SIG-M5 treated with dmso at 0.1 percent for 504 hours (cell line): ENCODE measurements at regions not wholly inside any gene's neighbourhood (a gene's known extent, or its start where the extent isn't known, plus 50 kb on each side); places are given as distances from the start of the nearest gene placed in this dataset.

Experiments used
- DNase-seq: peaks from one replicate; lab custom pipeline; 2025; ENCODE audit not compliant: unreplicated experiment; lab: John Stamatoyannopoulos, UW

- DNase-seq: no peak
Observed at GRCh38 chr10:57884965-57885617, 382.6 kb downstream of the IPMK start.

DNA sequence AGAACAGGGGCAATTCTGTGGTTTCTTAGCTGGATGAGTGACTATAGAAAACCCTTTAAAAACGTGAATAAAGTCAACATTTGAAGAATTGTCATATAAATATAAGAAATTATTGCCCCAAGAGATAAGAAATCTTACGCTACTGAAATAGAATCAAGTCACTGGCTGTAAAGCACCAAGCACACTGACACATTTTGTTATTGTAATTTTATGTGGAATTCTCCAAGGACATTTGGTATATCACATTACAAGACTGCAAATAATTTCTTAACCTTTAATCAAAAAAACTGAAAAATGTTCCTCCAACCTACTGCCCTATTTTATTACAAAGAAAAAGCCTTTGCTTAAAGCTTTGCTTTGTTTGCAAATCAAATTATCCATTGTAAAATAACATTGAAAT, 383.3 kb downstream of the IPMK start:
- DNase-seq: no peak

GRCh38 chr10:57880446-57881227, 387.1 kb downstream of the IPMK start:
- DNase-seq: no peak

DNA sequence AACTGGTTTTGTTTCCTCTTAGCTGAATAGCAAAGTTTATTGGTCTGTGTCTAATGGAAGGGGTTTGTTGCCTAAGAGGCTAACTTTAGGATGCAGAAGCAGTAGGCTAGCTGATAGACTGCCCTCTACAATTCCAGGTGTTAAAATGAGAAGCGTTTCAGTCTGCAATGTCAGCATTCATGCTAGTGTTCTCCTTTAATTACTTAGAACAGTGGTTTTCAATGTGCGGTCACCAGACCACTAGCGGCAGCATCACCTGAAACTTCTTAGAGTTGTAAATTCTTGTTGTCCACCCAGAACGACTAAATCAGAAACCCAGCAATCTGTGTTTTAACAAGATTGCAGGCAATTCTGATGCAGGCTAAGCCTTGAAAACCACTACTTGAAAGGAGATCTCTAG, 392.9 kb downstream of the IPMK start:
- no peak for DNase-seq

DNA sequence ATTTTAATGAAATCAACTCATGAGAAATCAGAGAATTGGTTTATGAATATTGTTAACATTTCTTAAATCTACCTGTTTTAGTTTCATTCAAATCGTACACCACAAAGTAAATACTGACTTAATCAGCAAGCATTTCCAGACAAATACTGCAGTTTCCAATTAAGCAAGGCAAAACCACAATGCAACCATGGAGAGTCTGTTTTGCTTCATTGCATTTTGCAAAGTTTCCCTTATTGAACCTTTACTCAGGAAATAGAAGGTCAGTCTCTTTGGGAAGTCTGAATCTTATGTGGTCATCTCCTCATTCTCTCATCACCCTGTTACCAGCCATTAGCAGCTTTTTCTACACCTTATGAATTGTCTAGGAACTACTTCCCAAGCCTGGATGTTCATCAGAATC, 400.5 kb downstream of the IPMK start:
- no peak for DNase-seq

DNA sequence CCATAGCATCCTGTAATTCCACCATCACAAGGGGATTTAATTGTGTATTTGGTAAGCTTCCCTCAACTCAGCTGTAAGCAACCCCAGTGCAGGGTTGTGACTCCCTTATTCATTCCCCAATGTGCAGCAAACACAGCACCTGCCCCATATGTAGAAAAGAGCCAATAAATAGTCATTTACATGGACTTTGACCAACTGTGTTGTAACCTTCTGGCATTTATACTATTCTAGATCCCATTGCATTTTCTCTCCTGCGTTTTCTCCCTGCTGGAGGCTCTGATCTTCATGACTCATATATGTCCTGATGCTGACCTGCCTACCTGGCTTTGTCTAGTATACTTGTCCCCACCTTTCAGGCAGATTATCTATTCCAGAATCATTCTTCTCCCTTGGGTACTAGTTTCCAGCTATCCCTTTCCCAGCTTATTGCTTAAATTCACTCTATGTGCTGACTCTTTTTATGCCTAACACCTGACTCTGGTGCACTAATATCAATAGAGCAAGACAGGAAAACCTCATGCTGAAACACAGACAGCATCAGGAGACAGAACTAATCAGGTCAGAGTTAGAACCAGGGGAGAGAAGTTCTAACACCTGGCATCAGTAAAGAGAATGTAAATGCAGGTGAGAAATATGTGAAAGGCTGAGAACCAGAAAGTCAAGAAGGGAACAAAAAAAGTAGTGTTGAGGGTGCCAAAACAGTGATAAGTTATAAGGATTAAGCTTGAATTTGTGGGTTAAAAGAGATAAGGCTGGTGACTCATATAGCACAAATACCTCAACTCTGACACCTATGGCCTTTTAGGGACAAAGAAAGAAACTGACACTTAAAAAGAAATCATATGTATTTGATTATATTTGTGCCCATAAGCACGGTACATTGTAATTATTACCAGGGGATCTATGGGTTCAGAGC, 402.7 kb downstream of the IPMK start:
- no peak for DNase-seq

- DNase-seq: no peak
Observed at GRCh38 chr10:57849691-57850357, 417.9 kb downstream of the IPMK start.

- no peak for DNase-seq
Observed at GRCh38 chr10:57846307-57847065, 421.2 kb downstream of the IPMK start.

GRCh38 chr10:57844387-57844998, 423.2 kb downstream of the IPMK start:
- no peak for DNase-seq

DNA sequence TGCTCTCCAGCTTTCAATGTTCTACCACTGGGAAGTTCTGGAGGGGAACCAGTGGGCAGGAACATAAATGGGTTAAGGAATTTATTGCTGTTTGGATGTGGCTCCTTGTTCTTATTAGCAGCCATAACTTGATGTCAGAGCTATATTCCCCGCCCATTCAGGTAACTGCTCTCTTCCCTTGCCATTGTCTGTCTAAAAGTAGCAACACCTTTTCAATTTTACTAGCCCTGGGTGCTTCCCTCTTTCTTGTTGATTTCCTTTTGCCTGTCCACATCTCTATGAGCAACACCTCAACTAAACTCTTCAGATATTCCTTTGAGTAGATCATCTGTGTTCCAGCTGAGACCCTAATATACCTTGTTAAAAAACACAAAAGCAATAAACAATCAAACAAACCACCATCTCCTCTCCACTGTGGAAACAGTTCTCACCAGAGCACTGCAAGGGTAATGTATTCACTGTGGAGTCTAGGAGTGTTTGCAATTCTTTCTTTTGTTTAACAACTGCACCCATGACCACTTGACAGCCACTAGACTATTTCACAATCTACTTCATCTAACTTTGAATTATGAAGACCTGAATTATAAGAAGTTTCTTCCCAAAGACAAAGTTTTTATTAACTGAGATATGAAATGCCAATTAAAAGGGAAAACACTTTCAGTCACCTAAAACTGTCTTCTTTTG, 436.7 kb downstream of the IPMK start:
- DNase-seq: no peak

DNA sequence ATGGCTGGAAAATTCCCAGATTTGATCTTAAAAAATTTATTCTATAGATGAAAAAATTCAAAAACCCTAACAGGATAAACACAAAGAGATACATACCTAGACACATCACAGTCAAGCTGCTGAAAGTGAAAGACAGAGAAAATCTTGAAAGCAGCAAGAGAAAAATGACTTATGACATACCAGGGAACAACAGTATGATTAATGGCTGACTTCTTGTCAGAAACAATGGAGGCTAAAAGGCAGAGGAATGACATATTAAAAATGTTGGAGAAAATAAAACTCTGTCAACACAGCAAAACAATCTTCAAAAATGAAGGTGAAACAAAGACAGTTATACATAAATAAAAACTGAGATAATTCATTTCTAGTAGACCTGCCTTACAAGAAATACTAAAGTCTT, 442.7 kb downstream of the IPMK start:
- DNase-seq: no peak

DNA sequence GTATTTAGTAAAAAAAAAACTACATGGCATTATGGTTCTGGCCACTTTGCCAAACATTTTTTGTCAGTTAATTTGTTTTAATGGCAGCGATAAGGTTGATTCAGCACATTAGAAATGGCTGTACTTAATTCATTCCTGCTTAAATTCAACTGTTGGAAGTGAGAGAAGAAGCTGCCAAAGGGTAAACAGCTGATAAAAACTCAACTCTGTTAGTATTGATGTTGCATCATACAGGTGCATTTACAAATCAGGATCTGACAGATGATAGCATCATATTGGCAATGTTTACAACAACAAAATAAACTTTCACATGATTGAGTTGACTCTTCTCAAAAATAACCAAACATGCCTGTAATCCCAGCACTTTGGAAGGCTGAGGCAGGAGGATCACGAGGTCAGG, 444.3 kb downstream of the IPMK start:
- DNase-seq: no peak

DNA sequence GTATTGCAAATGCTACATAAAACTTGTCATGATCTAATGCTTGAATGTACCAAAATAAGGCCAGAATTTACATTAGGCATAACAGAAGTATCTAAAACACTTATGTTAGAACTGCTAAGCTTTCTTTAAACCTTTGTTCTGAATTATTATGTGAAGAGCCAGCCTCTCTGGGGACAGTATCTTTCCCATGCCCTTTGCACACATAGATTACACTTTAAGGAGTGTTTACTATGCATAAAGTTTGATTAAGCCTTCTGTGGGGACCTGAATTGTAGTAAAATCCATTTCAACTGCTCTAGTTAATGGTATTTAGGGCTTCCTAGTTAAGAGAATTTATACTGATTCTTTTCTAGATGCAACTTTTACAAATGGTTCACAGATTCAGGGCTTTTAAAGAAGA, 444.7 kb downstream of the IPMK start:
- DNase-seq: no peak

- no peak for DNase-seq
Observed at GRCh38 chr10:57818522-57818921, 449.2 kb downstream of the IPMK start.

GRCh38 chr10:57817741-57818140, 450.0 kb downstream of the IPMK start:
- no peak for DNase-seq

DNA sequence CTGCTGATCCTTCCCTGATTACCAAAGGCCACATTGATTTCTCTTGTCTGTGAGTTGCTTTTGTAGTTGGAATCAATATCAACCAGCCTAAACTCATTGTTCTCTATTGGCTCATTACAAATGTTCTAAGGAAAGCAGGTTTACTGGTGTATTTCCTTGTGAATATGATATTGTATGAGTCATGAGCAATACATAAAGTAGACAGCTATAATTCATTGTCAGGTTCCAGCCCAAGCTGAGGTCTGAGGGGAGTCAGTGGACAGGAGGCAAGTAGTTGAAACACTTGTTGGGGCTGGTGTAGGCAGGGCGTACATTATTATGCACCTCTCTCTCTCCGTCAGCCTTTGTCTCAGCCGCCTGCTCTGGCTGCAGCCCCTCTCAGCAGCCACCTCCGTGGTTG, 451.7 kb downstream of the IPMK start:
- no peak for DNase-seq

- no peak for DNase-seq
Observed at GRCh38 chr10:57809961-57810360, 457.7 kb downstream of the IPMK start.

GRCh38 chr10:57807906-57808305, 459.8 kb downstream of the IPMK start:
- no peak for DNase-seq

- DNase-seq: no peak
Observed at GRCh38 chr10:57806675-57807074, 461.0 kb downstream of the IPMK start.
